MV-4-11 (cell line): ENCODE measurements at regions not wholly inside any gene's neighbourhood (a gene's known extent, or its start where the extent isn't known, plus 50 kb on each side); places are given as distances from the start of the nearest gene placed in this dataset.

Experiments used
- DNase-seq: peaks from one replicate; lab custom pipeline; 2025; lab: John Stamatoyannopoulos, UW

GRCh38 chr1:25021591-25022215 lies 91.6 kb upstream of the RUNX3 start:
- no peak for DNase-seq

GRCh38 chr1:25020851-25021590 lies 90.9 kb upstream of the RUNX3 start:
- no peak for DNase-seq

- DNase-seq, result peak; percentile 23
Measured at GRCh38 chr1:25020173-25020845, 90.2 kb upstream of the RUNX3 start.

- no peak for DNase-seq
Measured at GRCh38 chr1:25019337-25020172, 89.5 kb upstream of the RUNX3 start.

GRCh38 chr1:25018943-25019336 lies 88.9 kb upstream of the RUNX3 start:
- no peak for DNase-seq

- no peak for DNase-seq
Measured at GRCh38 chr1:25018110-25018735, 88.1 kb upstream of the RUNX3 start.

- DNase-seq, result peak; percentile 47
Measured at GRCh38 chr1:25017436-25018109, 87.5 kb upstream of the RUNX3 start.

GRCh38 chr1:25012966-25013962 lies 83.2 kb upstream of the RUNX3 start:
- DNase-seq, result no peak

GRCh38 chr1:25011943-25012638 lies 82.0 kb upstream of the RUNX3 start:
- no peak for DNase-seq

- peak; percentile 38 for DNase-seq
Measured at GRCh38 chr1:25011275-25011674, 81.2 kb upstream of the RUNX3 start.

GRCh38 chr1:25009671-25010262 lies 79.7 kb upstream of the RUNX3 start:
- DNase-seq, result no peak

- DNase-seq, result no peak
Measured at GRCh38 chr1:25008192-25008485, 78.1 kb upstream of the RUNX3 start.

GRCh38 chr1:25007390-25008191 lies 77.5 kb upstream of the RUNX3 start:
- peak; percentile 53 for DNase-seq

- no peak for DNase-seq
Measured at GRCh38 chr1:25006770-25007169, 76.7 kb upstream of the RUNX3 start.

GRCh38 chr1:25004355-25004754 lies 74.3 kb upstream of the RUNX3 start:
- DNase-seq, result peak; percentile 27

- DNase-seq, result no peak
Measured at GRCh38 chr1:25003457-25004190, 73.5 kb upstream of the RUNX3 start.

GRCh38 chr1:25003000-25003399 lies 72.9 kb upstream of the RUNX3 start:
- DNase-seq, result no peak
